NCI-H1092 treated with DMSO at 0.1 percent for 48 hours (cell line): ENCODE measurements at regions not wholly inside any gene's neighbourhood (a gene's known extent, or its start where the extent isn't known, plus 50 kb on each side); places are given as distances from the start of the nearest gene placed in this dataset.
A peak's percentile ranks its signal among the peaks of the same experiment; 100 is the strongest.
"Not testable (repeated sequence)": the region's sequence is repeated elsewhere in the genome, so short reads cannot be mapped to it uniquely, and the experiment has no call there.

ENCODE experiments used
- DNase-seq: peaks from one replicate; lab custom pipeline; 2025; lab: John Stamatoyannopoulos, UW

DNA sequence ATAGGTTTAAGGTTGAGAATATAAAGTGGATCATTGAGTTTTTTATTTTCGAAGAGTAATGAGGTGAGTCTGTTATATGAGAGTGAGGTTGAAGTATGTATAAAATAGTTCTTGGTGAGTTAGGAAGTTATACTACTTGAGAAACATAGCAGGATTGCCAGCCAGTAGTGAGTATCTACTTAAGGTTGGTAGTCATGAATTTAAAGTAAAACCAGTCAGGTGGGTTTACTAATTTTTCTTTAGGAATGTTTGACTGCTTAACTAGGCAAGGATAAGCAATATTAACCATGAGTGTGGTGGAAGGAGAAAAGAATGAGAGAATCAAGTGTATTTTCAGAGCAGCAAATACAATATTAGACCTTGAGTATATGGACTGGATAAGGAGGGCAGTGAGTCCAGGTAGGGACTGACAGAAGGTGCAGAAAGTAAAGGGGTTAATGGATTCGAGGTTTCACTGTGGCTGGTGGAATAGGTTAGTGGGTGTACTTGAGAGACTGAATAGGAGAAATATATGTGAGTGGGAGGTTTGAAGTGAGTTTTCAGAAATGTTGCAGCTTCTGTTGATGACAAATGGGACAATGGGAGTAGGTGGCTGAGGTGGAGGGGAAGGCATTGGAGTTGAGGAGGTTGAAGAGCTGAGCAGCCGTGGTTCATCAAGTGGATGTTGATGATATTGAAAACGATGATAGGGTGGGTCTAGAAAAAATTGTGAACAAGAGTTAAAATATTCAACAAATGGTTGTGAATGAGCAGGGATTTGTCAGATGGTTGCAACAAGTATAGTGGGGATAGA, 232.5 kb upstream of the ASCC3 start:
- no peak for DNase-seq

DNA sequence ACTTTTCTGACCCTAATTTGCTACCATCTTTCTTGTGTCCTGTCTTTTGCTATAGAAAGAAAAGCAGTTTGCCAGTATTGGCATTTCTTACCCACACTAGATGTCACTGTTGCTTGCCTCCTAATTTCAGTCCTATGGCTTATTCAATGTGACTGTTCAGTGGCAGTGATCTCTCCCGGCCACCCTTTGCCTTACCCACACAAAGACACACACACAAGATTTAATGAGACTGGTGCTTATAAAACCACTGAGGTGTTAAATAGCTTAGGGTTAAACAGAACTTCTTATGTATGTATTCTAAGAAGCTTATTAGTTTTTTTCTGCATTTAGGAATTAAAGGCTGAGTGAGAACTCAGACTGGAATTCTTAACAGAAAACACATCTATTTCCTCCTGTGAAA, 233.6 kb upstream of the ASCC3 start:
- DNase-seq: peak; percentile 81

DNA sequence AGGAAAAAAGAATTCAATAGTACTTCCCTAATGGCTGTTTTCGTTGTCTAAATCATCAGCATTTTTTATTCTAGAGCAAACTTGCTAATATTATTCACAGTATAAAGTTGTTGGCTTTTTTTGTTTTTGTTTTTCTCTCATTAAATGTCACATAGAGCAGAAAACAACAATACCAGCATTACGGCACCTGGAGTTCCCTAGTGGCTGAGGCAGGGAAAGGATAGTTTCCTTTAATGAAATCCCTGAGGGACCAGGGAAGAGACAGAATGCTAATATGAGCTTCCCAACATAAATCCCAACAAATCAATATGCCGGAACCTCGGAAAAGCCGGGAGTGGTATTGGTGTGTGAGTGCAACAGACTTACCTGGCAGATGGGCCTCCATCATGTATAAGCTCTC, 235.2 kb upstream of the ASCC3 start:
- no peak for DNase-seq

DNA sequence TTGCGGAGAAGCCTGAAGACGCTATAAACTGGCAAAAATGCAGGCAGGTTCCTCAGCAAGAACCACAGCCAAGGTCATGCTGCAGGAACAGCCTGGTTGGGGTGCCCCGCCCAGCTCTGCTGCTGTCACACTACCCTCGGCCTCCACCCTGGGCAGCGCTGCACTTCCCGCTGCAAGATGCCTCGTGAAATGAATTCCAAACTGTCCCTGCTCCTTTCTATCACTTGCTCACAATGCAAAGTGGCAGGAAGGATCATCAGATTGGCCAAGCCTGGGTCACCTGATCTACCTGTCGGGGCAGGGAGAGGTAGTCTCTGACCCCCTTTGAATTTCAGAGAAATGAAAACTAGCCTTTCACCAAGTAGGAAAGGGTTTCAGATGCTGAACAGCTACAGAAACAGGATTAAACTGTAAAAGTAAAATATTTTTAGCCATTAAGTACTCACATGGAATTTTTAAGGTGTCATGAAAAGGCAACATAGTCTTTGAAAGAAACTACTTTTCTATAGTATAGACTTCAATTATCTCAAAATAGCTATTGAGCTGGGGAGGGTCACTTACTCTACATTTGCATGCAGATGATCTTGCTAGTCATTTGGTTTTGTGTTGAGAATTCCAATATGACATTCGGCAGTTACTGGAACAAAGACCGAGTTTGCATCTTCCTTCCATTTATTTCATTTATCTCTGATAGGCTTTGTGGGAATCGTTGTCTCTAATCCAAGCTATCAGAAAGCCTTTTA, 236.4 kb upstream of the ASCC3 start:
- no peak for DNase-seq

DNA sequence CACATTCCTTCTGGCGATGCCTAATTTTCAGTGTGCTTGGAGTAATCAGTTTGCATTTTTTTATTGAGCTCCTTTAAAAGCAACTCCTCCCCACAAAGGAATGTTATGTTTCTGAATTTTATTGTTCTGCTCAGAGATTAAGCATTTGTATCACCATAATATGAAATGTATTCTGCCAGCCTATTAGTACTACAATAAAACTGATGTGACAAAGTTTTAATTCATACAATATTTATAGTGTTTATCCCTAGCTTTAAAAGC, 236.9 kb upstream of the ASCC3 start:
- no peak for DNase-seq

DNA sequence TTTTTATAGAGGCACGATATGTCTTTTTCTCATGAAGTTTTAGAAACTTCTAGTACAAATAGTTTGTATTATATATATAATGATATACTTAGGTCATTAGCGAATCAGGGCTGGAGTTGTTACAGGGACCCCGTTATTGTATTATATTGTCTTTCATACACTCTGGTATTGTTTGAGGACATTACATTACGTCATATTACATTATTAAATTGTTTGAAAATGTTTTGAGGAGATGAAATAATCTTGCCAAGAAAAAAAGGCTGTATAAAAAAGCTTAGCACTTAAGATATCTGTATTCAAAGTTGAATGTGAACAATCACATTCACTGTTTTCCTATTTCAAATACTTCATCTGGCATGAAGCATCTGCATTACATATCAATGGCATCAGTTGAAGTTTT, 239.6 kb upstream of the ASCC3 start:
- DNase-seq: no peak

DNA sequence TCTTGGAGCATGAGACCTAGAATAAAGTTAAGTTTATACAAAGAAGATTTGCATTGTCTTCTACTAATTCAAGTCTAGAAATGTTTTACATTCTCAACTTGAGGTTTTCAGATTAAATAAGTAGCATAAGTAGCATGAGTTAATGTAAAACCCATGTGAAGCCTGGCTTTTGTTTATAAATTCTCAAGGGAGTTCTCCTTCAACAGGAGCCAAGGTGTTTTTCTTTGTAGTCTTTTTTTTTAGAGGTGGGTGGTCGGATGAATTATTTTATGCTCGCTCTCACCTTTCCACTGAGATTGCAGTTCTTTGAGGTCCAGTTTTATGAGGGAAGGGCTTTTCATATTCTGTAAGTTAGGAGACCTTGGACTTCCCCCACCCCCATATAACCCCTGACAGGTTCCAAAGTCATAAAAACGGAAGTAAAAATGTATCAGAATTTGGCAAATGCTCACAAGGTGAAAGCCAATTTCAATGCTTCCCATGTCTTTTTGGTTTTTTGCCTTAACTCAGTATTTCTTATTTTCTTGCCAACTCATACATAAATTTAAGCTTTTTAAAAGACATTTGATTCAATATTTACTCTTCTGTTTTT, 244.3 kb upstream of the ASCC3 start:
- no peak for DNase-seq

DNA sequence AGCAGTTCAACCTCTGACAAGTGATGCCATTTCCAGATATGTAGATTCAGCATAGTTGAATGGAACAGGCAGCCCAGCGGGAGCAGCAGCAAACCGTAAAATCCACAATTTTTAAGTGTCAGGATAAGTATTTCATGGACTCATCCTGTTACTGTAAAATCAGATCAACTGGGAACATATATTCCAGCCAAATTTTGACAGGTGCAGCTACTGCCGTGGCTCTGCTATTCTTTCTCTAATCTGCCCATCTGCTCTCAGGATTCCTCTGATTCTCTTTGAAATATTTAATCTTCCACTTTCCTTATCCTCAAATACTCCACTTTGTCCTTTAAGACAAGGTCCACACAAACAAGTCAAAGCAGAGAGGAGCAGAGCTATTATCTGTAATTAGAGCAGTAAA, 245.4 kb upstream of the ASCC3 start:
- no peak for DNase-seq

DNA sequence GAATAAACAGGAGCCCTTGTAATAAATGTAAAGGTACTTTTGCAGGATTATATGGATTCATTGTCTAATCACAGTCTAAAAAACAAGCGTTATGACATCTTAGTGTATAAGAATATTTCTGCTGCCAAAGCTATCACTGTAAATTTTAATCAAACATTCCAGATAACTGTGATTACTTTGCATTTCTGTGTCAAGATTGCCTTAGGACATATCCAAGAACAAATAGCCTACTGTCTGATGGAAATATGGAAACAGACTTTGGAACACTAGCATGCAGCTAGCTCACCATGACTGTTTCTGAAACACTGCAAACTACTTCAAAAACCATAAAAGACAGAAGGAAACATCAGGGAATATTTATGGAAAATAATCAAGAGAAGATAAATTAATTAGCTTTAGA, 248.7 kb upstream of the ASCC3 start:
- DNase-seq: no peak

DNA sequence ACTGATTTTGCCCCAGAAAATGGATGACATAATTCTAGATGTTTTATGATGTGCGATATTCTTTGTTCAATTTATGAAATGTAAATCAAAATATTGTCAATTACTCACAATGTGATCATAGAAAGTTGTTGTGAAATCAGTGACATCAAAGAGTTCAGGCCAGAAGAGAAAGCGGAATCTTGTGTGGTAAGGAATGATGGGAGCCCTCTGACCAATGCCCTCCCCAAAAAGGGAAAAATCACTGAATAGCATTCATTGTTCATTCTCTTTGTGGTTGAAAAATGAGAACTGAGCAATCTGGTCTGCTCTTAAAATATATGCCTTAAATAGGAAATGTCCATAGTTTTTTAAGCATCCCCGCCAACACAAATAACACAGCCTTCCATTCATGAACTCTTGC, 247.1 kb upstream of the GRIK2 start:
- DNase-seq: no peak

DNA sequence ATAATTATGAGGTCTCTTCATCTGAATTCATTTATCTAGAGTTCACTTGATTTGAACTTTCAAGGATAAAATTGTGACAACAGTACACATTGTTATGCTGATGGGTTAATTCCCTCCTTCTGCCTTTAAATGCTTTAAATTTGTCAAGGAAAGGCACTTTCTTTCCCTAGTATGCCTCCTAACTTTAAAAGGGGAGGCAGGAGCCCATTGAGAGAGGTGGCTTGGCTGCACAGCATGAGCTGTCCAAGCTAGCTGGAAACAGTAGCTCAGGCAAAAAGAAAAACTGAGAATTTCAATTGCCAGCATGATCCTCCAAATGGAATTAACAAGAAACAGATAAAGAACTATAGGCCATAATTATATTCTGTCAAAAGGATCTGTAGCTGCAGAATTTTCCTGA, 243.3 kb upstream of the GRIK2 start:
- no peak for DNase-seq

DNA sequence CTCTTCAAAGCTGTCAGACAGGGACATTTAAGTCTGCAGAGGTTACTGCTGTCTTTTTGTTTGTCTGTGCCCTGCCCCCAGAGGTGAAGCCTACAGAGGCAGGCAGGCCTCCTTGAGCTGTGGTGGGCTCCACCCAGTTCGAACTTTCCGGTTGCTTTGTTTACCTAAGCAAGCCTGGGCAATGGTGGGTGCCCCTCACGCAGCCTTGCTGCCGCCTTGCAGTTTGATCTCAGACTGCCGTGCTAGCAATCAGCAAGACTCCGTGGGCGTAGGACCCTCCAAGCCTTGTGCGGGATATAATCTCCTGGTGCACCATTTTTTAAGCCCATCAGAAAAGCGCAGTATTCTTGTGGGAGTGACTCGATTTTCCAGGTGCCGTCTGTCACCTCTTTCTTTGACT, 235.9 kb upstream of the GRIK2 start:
- DNase-seq: not testable (repeated sequence)

DNA sequence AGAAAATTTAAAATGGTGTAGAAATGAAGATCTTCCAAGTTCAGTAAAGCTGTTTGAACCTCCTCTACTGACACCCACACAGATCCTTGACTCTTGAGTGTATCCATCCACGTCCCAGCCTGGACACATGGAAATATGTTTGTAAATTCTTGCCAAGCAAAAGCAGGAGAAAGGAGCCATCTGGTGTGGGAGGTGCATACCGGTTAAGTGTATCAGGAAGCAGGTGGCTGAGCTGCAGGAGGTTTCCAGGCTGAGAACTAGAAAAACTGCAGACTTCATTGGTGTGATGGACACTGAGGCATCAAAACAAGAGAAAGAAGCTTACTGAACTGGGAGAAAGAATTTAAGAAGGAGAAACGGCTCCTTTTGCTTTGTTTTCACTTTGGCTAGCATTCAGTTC, 229.9 kb upstream of the GRIK2 start:
- DNase-seq: peak; percentile 19

DNA sequence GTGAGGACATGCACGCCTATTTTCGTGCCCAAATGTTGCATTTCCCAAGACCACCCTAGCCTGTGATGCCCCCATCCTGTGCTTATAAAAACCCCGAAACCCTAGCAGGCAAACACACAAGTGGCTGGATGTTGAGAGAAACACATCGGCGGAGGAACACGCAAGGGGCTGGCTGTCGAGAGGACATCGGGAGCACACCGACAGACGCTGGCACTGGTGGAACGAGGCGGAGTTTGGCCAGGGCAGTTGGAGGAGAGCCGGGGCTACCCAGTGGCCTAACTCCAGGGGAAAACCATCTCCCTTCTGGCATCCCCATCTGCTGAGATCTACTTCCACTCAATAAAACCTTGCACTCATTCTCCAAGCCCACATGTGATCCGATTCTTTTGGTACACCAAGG, 225.9 kb upstream of the GRIK2 start:
- DNase-seq: no peak

DNA sequence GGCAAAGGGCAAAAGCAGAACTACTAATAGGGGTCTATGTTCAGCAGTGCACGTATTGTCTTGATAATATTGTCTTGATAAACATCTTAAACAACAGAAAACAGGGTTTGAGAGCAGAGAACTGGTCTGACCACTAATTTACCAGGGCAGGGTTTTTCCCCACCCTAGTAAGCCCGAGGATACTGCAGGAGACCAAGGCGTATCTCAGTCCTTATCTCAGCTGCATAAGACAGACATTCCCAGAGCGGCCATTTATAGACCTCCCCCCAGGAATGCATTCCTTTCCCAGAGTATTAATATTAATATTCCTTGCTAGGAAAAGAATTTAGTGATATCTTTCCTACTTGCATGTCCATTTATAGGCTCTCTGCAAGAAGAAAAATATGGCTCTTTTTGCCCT, 222.5 kb upstream of the GRIK2 start:
- not testable (repeated sequence) for DNase-seq

DNA sequence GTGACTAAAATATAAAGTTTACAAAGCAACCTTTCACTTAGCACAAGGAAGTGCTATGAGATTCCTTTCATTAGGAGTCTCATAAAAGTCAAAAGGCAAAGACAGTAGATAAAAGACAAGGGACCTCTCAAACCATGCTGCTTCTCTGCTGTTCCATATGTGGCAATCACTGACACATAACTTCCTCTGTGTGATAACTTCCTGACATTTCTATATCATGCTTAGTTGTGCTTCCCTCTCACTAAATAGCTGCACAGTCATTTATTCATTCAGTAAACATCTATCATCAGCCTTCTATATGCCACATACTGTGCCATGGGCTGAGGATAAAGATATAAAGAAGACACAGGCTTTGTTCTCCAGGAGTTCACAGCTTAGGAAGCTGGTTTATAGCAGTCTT, 214.8 kb upstream of the GRIK2 start:
- no peak for DNase-seq

DNA sequence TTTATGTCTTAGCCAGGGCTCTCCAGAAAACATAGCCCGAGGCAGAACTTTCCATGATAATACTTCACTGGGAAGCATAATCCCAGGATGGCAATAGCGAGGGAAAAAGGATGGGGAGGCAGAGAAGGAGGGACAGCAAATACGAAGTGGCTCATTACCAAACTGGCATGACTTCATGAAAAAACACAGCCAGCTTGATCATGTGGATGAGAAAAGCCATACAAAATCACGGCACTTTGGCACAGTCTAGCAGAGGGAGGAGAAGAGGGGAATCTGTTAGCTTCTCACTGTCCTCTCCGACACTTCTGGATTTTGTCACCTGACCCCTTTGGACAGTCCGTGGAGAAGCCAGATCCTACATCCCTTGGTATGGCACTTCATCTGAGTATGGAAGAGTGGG, 212.5 kb upstream of the GRIK2 start:
- no peak for DNase-seq

DNA sequence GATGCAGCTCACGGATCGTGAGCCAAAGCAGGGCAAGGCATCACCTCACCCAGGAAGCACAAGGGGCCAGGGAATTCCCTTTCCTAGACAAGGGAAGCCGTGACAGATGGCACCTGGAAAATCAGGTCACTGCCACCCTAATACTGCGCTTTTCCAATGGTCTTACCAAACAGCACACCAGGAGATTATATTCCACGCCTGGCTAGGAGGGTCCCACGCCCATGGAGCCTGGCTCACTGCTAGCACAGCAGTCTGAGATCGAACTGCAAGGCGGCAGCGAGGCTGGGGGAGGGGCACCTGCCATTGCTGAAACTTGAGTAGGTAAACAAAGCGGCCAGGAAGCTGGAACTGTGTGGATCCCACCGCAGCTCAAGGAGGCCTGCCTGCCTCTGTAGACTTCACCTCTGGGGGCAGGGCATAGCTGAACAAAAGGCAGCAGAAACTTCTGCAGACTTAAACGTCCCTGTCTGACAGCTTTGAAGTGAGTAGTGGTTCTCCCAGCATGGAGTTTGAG, 205.2 kb upstream of the GRIK2 start:
- not testable (repeated sequence) for DNase-seq

DNA sequence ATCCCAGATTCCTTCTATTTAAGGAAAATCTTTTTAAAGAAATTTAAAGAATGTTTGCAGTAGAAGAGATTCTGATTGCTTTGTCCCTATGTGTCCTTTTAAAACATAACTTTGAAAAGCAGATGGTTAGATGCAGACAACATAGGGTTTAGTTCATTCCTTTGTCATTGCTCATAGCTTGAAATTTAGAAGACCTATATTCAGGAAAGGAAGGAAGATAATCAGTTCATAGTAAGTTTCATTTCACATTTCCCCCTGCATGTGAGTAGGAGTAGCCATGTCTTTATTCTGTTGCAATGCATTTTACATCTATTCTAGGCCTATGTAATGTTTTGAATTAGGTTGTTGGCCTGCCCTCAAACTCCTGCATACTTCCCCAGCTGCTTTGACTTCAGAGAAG, 197.9 kb upstream of the GRIK2 start:
- DNase-seq: no peak

DNA sequence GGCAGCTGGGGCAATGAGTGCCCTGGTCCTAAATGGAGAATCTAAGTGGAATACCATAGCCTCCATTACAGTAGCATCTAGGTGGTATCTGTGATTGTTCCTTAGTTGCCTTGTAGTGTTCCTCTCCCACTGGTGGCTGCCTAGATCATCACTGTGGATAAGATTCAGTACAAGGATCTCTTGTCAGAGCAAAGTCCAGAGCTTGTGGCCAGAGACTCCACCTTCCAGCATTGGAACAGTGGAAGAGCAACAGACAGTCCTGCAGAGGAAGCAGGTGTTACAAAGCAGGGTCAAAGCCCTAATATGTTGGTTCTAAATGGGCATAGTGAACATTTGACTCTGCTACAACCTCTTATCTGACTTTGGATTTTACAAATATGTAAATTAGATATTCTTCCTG, 194.1 kb upstream of the GRIK2 start:
- DNase-seq: no peak

DNA sequence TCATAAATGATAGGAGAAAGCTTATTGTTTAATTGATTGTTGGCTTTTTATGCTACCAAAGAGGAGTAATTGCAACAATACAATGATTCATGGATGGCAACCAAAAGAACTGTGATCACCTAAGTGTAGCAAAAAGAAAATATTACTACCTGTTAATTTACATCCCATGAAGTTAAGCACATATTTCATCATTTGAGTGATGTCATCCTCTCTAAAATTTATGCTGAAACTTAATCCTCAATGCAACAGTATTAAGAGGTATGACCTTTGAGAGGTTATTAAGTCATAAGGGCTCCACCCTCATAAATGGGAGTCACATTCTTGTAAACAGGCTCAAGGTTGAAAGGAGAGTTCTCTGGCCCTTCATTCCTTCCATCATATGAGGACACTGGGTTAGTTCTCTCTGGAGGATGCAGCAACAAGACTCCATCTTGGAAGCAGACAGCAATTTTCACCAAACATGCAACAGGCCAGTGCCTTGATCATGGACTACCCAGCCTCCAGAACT, 190.6 kb upstream of the GRIK2 start:
- no peak for DNase-seq

DNA sequence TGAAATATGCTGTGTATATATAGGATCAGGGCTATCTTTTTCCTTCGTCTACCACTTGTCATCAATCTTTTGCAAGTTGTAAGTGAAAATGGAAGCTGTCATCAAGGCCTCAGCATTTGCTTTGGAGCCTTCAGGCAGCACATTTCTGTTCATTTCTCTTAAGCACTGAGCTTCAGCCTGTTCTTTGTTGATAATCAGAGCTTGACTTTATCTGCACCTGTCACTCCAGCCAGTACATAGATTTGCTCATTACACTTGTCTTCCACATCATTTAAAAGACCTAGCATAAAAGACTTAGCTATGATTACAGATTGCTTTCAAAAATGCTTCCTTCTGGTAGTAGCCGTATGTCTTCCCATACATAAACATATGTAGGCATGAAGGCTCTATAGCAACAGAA, 189.8 kb upstream of the GRIK2 start:
- DNase-seq: no peak

DNA sequence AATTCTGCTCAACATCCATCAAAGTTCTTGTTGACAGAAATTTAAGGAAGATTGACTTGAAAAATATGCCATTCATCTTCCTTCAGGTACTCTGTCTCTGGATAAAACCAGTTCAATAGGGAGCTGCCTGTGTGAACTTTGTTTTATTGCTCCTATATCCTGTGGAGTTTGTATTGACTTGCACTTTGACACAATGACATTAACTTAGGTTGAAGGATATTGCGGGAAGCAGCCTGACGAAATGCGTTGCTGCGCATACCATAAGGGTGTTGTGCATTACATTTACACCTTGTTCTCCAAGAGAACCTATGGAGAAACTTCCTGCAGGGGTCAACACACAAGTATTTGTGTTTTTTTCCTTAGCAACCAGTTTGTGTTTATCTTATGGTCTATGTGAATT, 185.4 kb upstream of the GRIK2 start:
- DNase-seq: no peak
